GM12878 (cell line): ENCODE measurements at regions not wholly inside any gene's neighbourhood (a gene's known extent, or its start where the extent isn't known, plus 50 kb on each side); places are given as distances from the start of the nearest gene placed in this dataset.

ENCODE experiments used
- CEBPB ChIP-seq, 2 experiments: fragments of 150-350 bp in 1 of 2; IDR thresholded peaks; 2 replicates each; pipeline ENCODE4 v1.6.1; 2012 to 2014; ENCODE audit warnings: low read depth in 2 of 2, low read length in 2 of 2, borderline replicate concordance in 1 of 2, inconsistent platforms in 1 of 2
- CTCF ChIP-seq, 3 experiments: IDR thresholded peaks in 2 of 3; conservative IDR thresholded peaks in 1 of 3; 2 replicates each; pipeline ENCODE4 v1.5.1; 2011; ENCODE audit warnings: low read depth in 3 of 3, low read length in 3 of 3, mild to moderate bottlenecking in 3 of 3, control low read depth in 2 of 3, moderate library complexity in 2 of 3, inconsistent platforms in 1 of 3, mixed read lengths in 1 of 3; ENCODE audit not compliant: control insufficient read depth in 2 of 3, insufficient read depth in 1 of 3; ENCODE audit errors: extremely low read depth in 1 of 3
- MAX ChIP-seq: IDR thresholded peaks from 2 replicates; pipeline ENCODE4 v1.6.1; 2012; ENCODE audit warnings: low read depth, low read length, improper control_type of control experiment

- no peak for TF ChIP-seq CEBPB (IDR thresholded peaks at IDR 0.05; ENCODE audit: borderline replicate concordance in 1 of 2, low read depth in 2 of 2, low read length in 2 of 2)
- TF ChIP-seq CTCF (IDR thresholded peaks at IDR 0.05 in 2 of 3, conservative IDR thresholded peaks at IDR 0.05 in 1 of 3; ENCODE audit: control insufficient read depth in 2 of 3, extremely low read depth in 1 of 3, insufficient read depth in 1 of 3, low read depth in 3 of 3, low read length in 3 of 3), result no peak
- no peak for TF ChIP-seq MAX
Observed at GRCh38 chr14:84694161-84694560, 835.8 kb upstream of the FLRT2 start.
